ENCODE measurements at regions not wholly inside any gene's neighbourhood (a gene's known extent, or its start where the extent isn't known, plus 50 kb on each side); places are given as distances from the start of the nearest gene placed in this dataset.

GRCh38 chr9:117551171-117551570, 136.3 kb upstream of the ASTN2 start:
- TF ChIP-seq CTCF (conservative IDR thresholded peaks at IDR 0.05; ENCODE audit: low read length) (no peak), EZH2phosphoT487 (IDR thresholded peaks at IDR 0.05; ENCODE audit: borderline replicate concordance, low read depth, low read length) (no peak)
- H4K20me1 ChIP-seq (ENCODE audit: insufficient read depth, low read length), result no peaks in the 10 kb centered on the region
- CTCF ChIA-PET (ENCODE audit: unreplicated experiment), result no interaction called here
- POLR2A ChIA-PET, result interaction anchor here (0.5 kb wide), 1 partner anchor 159 kb away, joined by 3 read pairs; no protein-coding TSS in a partner anchor
- no peaks in the 10 kb centered on the region for H3K9me2 ChIP-seq (ENCODE audit: insufficient read depth, low read length)
- H2AFZ ChIP-seq (ENCODE audit: low read length), result no peak overlapping the region
- H3K79me2 ChIP-seq (ENCODE audit: insufficient read depth, low read depth, low read length), result no peaks in the 10 kb centered on the region
- no TSS peak for BruUV-seq (replicated peaks)
- H3K9me3 ChIP-seq (ENCODE audit: low read length), result no peaks in the 10 kb centered on the region
- H3K27ac ChIP-seq (ENCODE audit: low read depth, low read length, poor library complexity, severe bottlenecking), result no peak overlapping the region
- H3K4me3 ChIP-seq (ENCODE audit: low read depth, low read length, poor library complexity, severe bottlenecking), result no peak overlapping the region
- H3K4me2 ChIP-seq (ENCODE audit: low read length), result no peak overlapping the region
- H3K4me1 ChIP-seq (ENCODE audit: insufficient read depth, low read length, poor library complexity, severe bottlenecking), result no peaks in the 10 kb centered on the region
- no peak for DNase-seq (ENCODE audit: low spot score)
- no peaks in the 10 kb centered on the region for H3K36me3 ChIP-seq (ENCODE audit: insufficient read depth, low read length)
- intact Hi-C loops (cut with micrococcal nuclease; ENCODE audit: unreplicated experiment), result no loop called here

- intact Hi-C loops (cut with micrococcal nuclease; ENCODE audit: unreplicated experiment), result no loop called here
Observed at GRCh38 chr9:117549444-117549843, 134.6 kb upstream of the ASTN2 start.

More at GRCh38 chr9:117549444-117549843, 134.6 kb upstream of the ASTN2 start:
- no peak overlapping the region for H2AFZ ChIP-seq (ENCODE audit: low read length)
- no peak overlapping the region for H3K4me3 ChIP-seq (ENCODE audit: low read depth, low read length, poor library complexity, severe bottlenecking)
- H3K9me2 ChIP-seq (ENCODE audit: insufficient read depth, low read length), result no peaks in the 10 kb centered on the region
- no peaks in the 10 kb centered on the region for H4K20me1 ChIP-seq (ENCODE audit: insufficient read depth, low read length)
- H3K27ac ChIP-seq (ENCODE audit: low read depth, low read length, poor library complexity, severe bottlenecking), result no peak overlapping the region
- no TSS peak for BruUV-seq (replicated peaks)
- H3K4me1 ChIP-seq (ENCODE audit: insufficient read depth, low read length, poor library complexity, severe bottlenecking), result no peaks in the 10 kb centered on the region
- no peaks in the 10 kb centered on the region for H3K36me3 ChIP-seq (ENCODE audit: insufficient read depth, low read length)
- no peak for TF ChIP-seq CTCF (conservative IDR thresholded peaks at IDR 0.05; ENCODE audit: low read length)
- no peak for TF ChIP-seq EZH2phosphoT487 (IDR thresholded peaks at IDR 0.05; ENCODE audit: borderline replicate concordance, low read depth, low read length)
- DNase-seq (ENCODE audit: low spot score), result no peak
- H3K79me2 ChIP-seq (ENCODE audit: insufficient read depth, low read depth, low read length), result no peaks in the 10 kb centered on the region
- H3K4me2 ChIP-seq (ENCODE audit: low read length), result no peak overlapping the region
- CTCF ChIA-PET (ENCODE audit: unreplicated experiment), result no interaction called here
- no peaks in the 10 kb centered on the region for H3K9me3 ChIP-seq (ENCODE audit: low read length)
- POLR2A ChIA-PET, result interaction anchor here (0.6 to 0.7 kb wide), 2 partner anchors 691 to 1852 kb away, joined by 3 read pairs; no protein-coding TSS in a partner anchor
